ENCODE measurements at regions not wholly inside any gene's neighbourhood (a gene's known extent, or its start where the extent isn't known, plus 50 kb on each side); places are given as distances from the start of the nearest gene placed in this dataset.

- no peak for TF ChIP-seq POLR2A (IDR thresholded peaks at IDR 0.05)
- TF ChIP-seq CTCF (IDR thresholded peaks at IDR 0.05 in 4 of 5, conservative IDR thresholded peaks at IDR 0.05 in 1 of 5) = no peak
These were observed 404.0 kb upstream of the KIF2A start for GRCh38 chr5:61901997-61902396.

All from gastrocnemius medialis (tissue), 4 donors.